IPS DF 4.7 (cell line): ENCODE measurements at regions not wholly inside any gene's neighbourhood (a gene's known extent, or its start where the extent isn't known, plus 50 kb on each side); places are given as distances from the start of the nearest gene placed in this dataset.

Source experiments
- DNase-seq: peaks from one replicate; pipeline ENCODE4 v3.0.0-alpha.2; 2013; ENCODE audit warnings: low spot score; ENCODE audit errors: extremely low read depth

DNA sequence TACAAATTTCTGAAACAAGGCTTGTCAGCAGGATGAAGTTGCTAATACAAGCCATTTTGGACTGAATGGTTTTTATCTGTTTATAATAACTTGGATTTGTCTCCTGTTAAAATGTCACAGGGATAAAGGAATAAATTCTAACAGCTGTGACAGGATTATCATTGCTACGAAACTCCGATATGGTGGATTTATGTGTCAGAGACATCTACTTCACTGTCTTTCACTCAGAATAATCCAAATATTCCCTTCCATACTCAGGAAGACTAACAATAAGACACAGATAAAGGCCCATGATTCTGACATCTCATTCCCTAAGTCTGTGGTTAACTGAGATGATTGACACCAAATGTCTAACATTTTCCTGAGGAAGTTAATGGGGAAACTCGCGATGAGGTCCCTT lies 529.8 kb upstream of the GOT2 start:
- DNase-seq: no peak

DNA sequence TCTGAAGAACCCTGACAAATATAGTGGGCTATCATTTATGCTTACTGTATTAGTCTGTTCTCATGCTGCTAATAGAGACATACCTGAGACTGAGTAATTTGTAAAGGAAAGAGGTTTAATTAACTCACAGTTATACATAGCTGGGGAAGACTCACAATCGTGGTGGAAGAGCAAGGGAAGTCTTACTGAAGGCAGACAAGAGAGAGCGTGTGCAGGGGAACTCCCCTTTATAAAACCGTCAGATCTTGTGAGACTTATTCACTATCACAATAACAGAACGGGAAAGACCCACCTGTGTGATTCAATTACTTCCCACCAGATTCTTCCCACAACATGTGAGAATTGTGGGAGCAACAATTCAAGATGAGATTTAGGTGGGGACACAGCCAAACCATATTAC lies 526.8 kb upstream of the GOT2 start:
- no peak for DNase-seq

GRCh38 chr16:59259950-59260319 lies 525.8 kb upstream of the GOT2 start:
- no peak for DNase-seq

DNA sequence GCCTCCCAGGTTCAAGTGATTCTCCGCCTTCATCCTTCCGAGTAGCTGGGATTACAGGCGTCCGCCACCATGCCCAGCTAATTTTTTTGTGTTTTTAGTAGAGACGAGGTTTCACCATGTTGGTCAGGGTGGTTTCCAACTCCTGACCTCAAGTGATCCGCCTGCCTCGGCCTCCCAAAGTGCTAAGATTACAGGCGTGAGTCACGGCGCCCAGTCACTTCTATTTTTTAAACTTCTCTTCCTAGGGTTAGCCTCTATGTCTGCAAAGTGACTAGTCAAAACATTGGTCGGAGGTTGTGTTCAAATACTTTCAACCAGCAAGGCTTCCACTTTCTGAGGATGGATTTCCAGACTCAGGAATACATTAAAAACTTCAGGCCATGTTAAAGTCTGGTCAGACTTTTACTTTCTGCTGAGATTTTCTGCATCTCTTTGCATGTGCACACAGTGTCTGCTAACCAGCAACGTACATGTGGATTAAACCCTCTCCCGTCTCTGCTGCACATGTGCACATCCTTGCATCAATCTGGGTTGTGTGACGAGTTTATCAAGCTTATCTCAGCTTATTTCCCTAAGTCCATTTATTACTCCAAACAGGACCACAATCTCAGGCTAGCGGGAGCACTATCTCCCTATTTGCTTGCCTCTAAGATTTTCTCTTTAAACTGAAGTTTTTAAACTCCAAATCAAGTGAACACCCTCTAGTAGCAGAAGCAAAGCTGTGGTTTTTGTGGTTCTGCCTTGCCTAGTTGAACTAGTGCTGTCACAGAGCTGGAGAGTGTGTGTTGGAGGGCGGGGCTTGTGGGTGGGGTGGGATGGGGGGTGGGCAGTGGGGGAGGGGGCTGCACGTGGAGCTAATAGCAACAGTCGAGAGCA lies 525.2 kb upstream of the GOT2 start:
- DNase-seq: no peak

- no peak for DNase-seq
Observed at GRCh38 chr16:59252317-59252716, 518.2 kb upstream of the GOT2 start.

DNA sequence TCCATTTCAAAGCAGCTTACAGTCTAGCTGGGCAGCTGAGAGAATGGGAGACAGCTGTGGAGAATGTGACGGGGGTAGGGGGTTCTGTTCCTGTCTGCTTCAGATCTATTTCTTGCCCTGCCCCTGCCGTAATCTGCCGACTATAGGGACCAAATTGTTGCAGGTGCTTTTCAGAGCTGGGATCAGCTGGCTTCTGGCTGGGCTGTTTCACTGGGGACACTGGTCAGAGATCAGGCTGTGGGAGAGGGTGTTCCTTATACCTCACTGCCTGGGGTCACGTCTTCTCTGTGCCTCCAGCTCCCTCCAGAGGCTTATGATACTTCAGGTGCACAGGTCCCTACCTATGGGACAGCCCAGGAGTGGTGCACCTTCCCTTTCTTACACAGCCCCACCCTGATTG lies 514.9 kb upstream of the GOT2 start:
- no peak for DNase-seq

- DNase-seq: no peak
Observed at GRCh38 chr16:59242556-59242955, 508.4 kb upstream of the GOT2 start.

DNA sequence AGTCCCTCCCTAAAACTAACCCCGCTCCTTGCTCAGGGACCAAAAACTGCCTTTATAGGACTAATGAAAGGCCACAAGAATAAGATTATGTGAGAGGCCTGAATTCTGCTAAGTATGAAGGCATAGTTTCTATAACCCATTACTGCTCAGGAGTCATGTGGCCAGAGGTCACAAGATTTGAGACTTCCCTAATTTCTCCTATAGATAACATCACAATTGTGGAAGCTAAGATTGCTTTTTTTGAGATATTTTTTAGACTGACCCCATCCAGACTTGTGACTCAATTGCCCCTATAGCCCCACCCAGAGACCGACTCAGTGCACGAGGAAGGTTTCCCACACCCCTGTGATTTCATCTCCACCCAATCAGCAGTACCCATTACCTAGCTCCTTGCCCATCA lies 504.1 kb upstream of the GOT2 start:
- no peak for DNase-seq

GRCh38 chr16:59236804-59237458 lies 502.8 kb upstream of the GOT2 start:
- DNase-seq: no peak

GRCh38 chr16:59224401-59224800 lies 490.3 kb upstream of the GOT2 start:
- no peak for DNase-seq

GRCh38 chr16:59220011-59220410 lies 485.9 kb upstream of the GOT2 start:
- DNase-seq: no peak

DNA sequence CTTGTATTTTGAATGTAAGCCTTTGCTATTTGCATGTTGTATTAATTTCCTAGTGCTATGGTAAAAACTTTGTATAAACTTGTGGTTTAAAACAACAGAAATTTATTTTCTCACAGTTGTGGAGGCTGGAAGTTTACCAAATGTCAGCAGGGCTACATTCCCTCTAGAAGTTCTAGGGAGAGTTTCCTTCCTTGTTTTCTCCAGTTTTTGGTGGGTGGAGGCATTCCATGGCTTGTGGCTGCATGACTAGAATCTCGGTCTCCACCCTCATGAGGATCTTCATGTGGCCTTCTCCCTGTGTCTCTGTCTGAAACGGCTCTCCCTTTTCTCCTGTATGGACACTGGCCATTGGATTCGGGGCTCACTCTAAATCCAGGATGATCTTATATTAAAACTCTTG lies 482.2 kb upstream of the GOT2 start:
- DNase-seq: no peak

DNA sequence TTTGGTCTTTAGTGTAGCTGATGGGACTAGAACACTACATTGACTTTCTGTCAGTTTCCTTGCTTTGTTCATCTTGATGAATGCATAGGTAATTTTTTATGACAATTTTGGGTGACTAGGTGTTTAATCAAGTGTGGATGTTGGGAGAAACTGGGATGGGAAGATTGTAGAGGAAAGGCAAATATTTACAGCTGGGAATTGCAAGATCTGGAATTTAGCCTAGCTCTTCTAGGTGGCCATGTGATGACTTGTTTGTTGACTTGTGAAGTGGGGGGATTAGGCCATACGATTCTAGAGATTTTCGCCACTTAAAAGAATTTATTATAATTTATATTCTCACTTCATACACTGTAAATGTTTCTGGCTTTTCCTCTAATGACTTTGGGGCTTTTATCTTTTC lies 480.3 kb upstream of the GOT2 start:
- no peak for DNase-seq

DNA sequence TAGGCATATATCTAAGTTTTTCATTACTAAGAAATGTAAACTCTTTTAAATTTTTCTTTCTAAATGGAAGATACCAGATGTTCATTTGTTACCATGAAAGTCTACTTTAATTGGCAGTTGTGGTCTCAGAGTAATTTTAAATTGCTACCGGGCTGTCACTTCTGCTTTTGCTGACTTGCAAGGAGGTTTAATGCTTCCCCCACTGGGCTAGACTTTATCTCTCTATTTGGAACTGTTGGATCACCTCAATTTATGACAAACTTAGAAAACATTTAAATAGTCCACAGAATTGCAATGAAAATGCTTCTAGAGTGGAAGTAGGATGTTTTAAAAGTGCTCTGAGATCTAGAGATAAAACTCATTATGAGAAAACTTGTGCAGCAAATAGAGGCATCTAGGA lies 479.8 kb upstream of the GOT2 start:
- DNase-seq: no peak

DNA sequence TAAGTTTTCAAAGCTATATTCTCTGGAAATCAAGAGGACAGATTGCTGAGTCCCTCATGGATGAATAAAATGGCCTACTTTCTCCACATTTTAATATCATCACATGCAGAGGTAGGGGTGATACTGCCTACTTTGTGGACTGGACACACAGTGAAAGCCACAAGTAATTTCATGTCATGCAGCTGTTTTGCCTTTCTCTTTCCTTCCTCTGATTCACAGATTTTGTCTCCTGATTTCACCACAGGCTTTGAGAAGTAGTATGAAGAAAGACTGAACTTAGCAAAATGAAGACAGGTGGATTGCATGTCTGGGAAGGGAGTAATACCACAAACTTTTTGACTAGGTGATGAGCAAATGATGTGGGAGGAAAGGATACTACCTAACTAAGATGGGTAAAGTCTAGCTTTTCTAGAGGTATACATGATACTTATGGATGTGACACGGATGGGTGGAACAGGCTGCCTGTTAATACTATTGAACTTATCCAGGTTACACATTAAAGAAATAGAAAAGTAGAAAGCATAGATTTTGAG lies 478.4 kb upstream of the GOT2 start:
- no peak for DNase-seq

DNA sequence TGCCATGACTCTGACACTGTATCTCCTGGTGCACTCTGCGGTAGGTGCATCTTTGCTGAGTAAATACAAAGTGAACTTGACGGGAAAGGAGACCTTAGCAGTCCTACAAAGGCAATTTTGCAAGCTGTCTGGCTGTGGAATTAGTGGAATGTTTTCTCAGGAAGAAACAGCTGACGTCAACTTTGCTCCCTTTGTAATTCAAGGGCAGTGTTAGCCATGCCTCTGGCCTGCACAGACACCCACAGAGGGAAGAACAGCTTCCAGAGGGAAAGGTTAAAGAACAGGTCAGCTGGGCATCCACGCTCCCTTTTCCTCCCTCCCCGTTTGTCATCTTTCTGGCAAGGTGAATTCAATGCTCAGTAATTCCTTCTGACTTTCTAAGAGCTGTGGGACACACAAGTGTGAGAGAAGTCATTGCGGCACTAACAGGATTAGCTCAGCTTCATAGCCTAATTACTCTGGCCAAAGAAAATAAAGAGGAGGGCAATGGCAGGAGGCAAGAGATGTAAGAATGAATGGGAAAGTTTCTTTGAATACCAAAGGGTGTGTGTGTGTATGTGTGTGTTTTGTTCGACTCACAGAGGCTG lies 476.9 kb upstream of the GOT2 start:
- DNase-seq: peak; percentile 44

DNA sequence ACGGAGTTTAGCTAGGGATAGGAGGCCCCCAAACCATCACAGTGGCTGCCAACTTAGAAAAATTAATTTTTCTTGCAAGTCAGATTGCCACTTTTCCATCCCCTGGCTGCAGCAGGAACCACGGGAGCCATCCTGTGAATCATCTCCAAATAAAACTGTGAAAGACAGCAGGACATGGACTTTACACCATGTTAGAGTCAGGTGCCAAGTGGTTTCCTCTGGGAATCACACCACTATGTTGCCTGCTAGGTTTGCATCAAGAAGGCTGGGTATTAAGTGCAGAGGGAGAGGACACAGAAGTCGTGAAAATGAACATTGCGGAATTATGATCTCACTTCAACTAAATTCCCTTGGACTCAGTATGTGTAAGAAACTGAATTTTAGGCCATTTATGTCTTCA lies 471.3 kb upstream of the GOT2 start:
- no peak for DNase-seq

- no peak for DNase-seq
Observed at GRCh38 chr16:59204589-59204988, 470.5 kb upstream of the GOT2 start.

GRCh38 chr16:59202233-59202862 lies 468.2 kb upstream of the GOT2 start:
- no peak for DNase-seq

DNA sequence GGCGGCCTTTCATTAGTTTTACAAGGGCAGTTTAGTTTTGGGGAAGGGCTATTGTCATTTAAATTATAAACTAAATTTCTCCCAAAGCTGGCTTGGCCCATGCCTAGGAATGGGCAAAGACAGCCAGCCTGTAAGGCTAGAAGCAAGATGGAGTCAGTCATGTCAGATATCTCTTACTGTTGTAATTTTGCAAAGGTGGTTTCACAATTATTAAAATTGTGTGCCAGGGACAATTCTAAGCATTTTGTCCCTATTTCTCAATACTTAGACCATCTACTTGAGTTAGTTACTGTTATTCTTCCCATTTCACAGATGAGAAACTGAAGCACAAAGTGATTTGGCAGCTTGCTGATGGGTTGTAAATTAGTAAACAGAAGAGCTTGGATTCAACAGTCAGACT lies 467.7 kb upstream of the GOT2 start:
- no peak for DNase-seq

DNA sequence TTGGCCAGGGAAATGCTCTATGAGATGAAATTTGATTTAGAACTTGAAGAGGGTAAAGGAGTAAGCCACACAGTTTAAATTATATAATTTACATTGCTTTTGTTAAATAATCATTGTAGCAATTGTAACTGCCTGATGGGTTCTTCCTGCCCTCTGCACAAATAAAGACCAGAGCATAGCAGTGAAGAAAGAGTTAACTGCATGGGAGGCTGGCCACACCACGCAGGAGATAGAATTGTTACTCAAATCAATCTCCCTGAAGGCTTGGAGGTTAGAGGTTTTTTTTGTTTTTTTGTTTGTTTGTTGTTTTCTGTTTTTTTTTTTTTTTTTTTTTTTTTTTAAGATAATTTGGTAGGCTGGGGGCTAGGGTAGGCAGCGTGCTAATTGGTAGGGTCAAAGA lies 467.0 kb upstream of the GOT2 start:
- no peak for DNase-seq

GRCh38 chr16:59198487-59198886 lies 464.4 kb upstream of the GOT2 start:
- DNase-seq: no peak
